GM18520 (cell line): ENCODE measurements at regions not wholly inside any gene's neighbourhood (a gene's known extent, or its start where the extent isn't known, plus 50 kb on each side); places are given as distances from the start of the nearest gene placed in this dataset.
A peak's percentile ranks its signal among the peaks of the same experiment; 100 is the strongest.

ENCODE experiments used
- ATAC-seq: cut with Tn5 transposase; IDR thresholded peaks from one replicate; pipeline ENCODE4 v1.9.1; 2021; ENCODE audit not compliant: unreplicated experiment

GRCh38 chr4:35734381-35735098 is 509.8 kb downstream of the ARAP2 start:
- ATAC-seq, result peak; percentile 76

- ATAC-seq, result peak; percentile 40
Observed at GRCh38 chr4:35739308-35739707, 505.0 kb downstream of the ARAP2 start.

GRCh38 chr4:35754047-35754446 is 490.3 kb downstream of the ARAP2 start:
- ATAC-seq, result no peak

- no peak for ATAC-seq
Observed at GRCh38 chr4:35757836-35758235, 486.5 kb downstream of the ARAP2 start.

GRCh38 chr4:35760807-35761206 is 483.5 kb downstream of the ARAP2 start:
- ATAC-seq, result no peak

- ATAC-seq, result no peak
Observed at GRCh38 chr4:35771571-35771970, 472.7 kb downstream of the ARAP2 start.

- ATAC-seq, result no peak
Observed at GRCh38 chr4:35772291-35772690, 472.0 kb downstream of the ARAP2 start.

- no peak for ATAC-seq
Observed at GRCh38 chr4:35789899-35790574, 454.3 kb downstream of the ARAP2 start.

- ATAC-seq, result no peak
Observed at GRCh38 chr4:35793045-35793722, 451.1 kb downstream of the ARAP2 start.

- ATAC-seq, result no peak
Observed at GRCh38 chr4:35793766-35794165, 450.5 kb downstream of the ARAP2 start.

GRCh38 chr4:35800669-35801068 is 443.6 kb downstream of the ARAP2 start:
- no peak for ATAC-seq

- no peak for ATAC-seq
Observed at GRCh38 chr4:35802644-35803043, 441.7 kb downstream of the ARAP2 start.

- ATAC-seq, result no peak
Observed at GRCh38 chr4:35818520-35818919, 425.8 kb downstream of the ARAP2 start.

GRCh38 chr4:35820003-35820402 is 424.3 kb downstream of the ARAP2 start:
- no peak for ATAC-seq

GRCh38 chr4:35824231-35824630 is 420.1 kb downstream of the ARAP2 start:
- ATAC-seq, result no peak

- ATAC-seq, result no peak
Observed at GRCh38 chr4:35835893-35836292, 408.4 kb downstream of the ARAP2 start.

GRCh38 chr4:35836596-35836995 is 407.7 kb downstream of the ARAP2 start:
- no peak for ATAC-seq

- no peak for ATAC-seq
Observed at GRCh38 chr4:35867057-35867456, 377.3 kb downstream of the ARAP2 start.

GRCh38 chr4:35872273-35872672 is 372.0 kb downstream of the ARAP2 start:
- ATAC-seq, result no peak

GRCh38 chr4:35879479-35879878 is 364.8 kb downstream of the ARAP2 start:
- ATAC-seq, result no peak

- ATAC-seq, result no peak
Observed at GRCh38 chr4:35883108-35883507, 361.2 kb downstream of the ARAP2 start.
